Spleen (tissue), 11 donors: ENCODE measurements at regions not wholly inside any gene's neighbourhood (a gene's known extent, or its start where the extent isn't known, plus 50 kb on each side); places are given as distances from the start of the nearest gene placed in this dataset.

Experiments used
- DNase-seq: peaks from one replicate; pipeline ENCODE4 v3.0.0-alpha.2; 2020
- H3K27ac ChIP-seq, 8 donors: fragments of 200-600 bp; sonication (generic) in 7 of 8; 1 replicate in 4 of 8; 2 replicates in 4 of 8; pipeline versions ENCODE4 v1.5.0 to v1.8.0; 2016 to 2021; ENCODE audit warnings: inconsistent platforms in 4 of 8, mild to moderate bottlenecking in 4 of 8, moderate library complexity in 1 of 8
- H3K27me3 ChIP-seq, 7 donors: fragments of 200-600 bp; sonication (generic) in 6 of 7; replicated peaks in 1 of 7; 1 replicate in 4 of 7; 2 replicates in 3 of 7; pipeline versions ENCODE4 v1.5.0 to v1.8.0; 2016 to 2021; ENCODE audit warnings: inconsistent platforms in 3 of 7, mild to moderate bottlenecking in 1 of 7
- H3K36me3 ChIP-seq, 6 donors: fragments of 200-600 bp; sonication (generic) in 5 of 6; 1 replicate in 4 of 6; 2 replicates in 2 of 6; pipeline versions ENCODE4 v1.5.0 to v1.8.0; 2016 to 2021; ENCODE audit warnings: inconsistent platforms in 2 of 6
- H3K4me1 ChIP-seq, 6 donors: fragments of 200-600 bp; sonication (generic) in 5 of 6; 1 replicate in 3 of 6; 2 replicates in 3 of 6; pipeline versions ENCODE4 v1.5.0 to v1.8.0; 2016 to 2021; ENCODE audit warnings: inconsistent platforms in 3 of 6
- H3K4me3 ChIP-seq, 8 donors: fragments of 200-600 bp; sonication (generic) in 7 of 8; 1 replicate in 4 of 8; 2 replicates in 4 of 8; pipeline versions ENCODE4 v1.5.0 to v1.8.0; 2016 to 2021; ENCODE audit warnings: inconsistent platforms in 4 of 8, mild to moderate bottlenecking in 4 of 8, moderate library complexity in 2 of 8
- H3K9me3 ChIP-seq, 8 donors: fragments of 200-600 bp; sonication (generic) in 7 of 8; 1 replicate in 4 of 8; 2 replicates in 4 of 8; pipeline versions ENCODE4 v1.5.0 to v1.8.0; 2016 to 2021; ENCODE audit warnings: inconsistent platforms in 4 of 8
- CTCF ChIP-seq, 11 experiments: fragments of 200-600 bp in 7 of 11; fragments of 450-650 bp in 4 of 11; sonication (generic) in 4 of 11; IDR thresholded peaks in 8 of 11; conservative IDR thresholded peaks in 3 of 11; 1 replicate in 7 of 11; 2 replicates in 4 of 11; pipeline versions ENCODE4 v1.4.0 to v1.8.0; 2016 to 2021; ENCODE audit warnings: antibody characterized with exemption in 11 of 11, inconsistent platforms in 4 of 11, mild to moderate bottlenecking in 1 of 11
- POLR2A ChIP-seq, 3 donors: fragments of 450-650 bp; IDR thresholded peaks; one replicate each; pipeline ENCODE4 v1.5.1; 2017; ENCODE audit warnings: antibody characterized with exemption in 3 of 3, mild to moderate bottlenecking in 1 of 3
- POLR2AphosphoS5 ChIP-seq, 3 donors: sonication (generic); formaldehyde crosslinking; IDR thresholded peaks; one replicate each; pipeline ENCODE4 v1.5.1; 2017; ENCODE audit warnings: antibody characterized with exemption in 3 of 3
- WGBS, 5 donors: extraction: QIAGEN DNeasy Blood & Tissue Kit in 3 of 5; methylation state at CpG; one replicate each; pipeline versions ENCODE4 v1.1.5 to v1.1.7; 2013 to 2018; 5-methylcytosine and 5-hydroxymethylcytosine counted together
- intact Hi-C: fragments of 100-400 bp; cut with DNase I; formaldehyde crosslinking; loops from one replicate; pipeline ENCODE4 v1.15.0; 2023; ENCODE audit warnings: low total_unique reads
- donor health status: healthy with polysubstance abuse.
- donor health status: DM: no; HTN: no; CAD: no; lungs with moderate emphysema.
- donor health status: DM: no; HTN: no; CAD: no.
- donor health status: Bipolar disorder and iron deficiency.
- donor health status: healthy.
- donor health status: DM: no; HTN: no; CAD: no.
- donor health status: DM: yes; HTN: yes; CAD: no.

- intact Hi-C loops: no loop called here
- Histone ChIP-seq H3K4me3 (no peak overlapping the region), H3K4me1 (no peaks in the 10 kb centered on the region), H3K27ac (no peak overlapping the region), H3K27me3 (no peaks in the 10 kb centered on the region), H3K36me3 (no peaks in the 10 kb centered on the region), H3K9me3 (no peaks in the 10 kb centered on the region)
- no peak for TF ChIP-seq CTCF (IDR thresholded peaks at IDR 0.05 in 8 of 11, conservative IDR thresholded peaks at IDR 0.05 in 3 of 11)
- TF ChIP-seq POLR2A (IDR thresholded peaks at IDR 0.05): no peak
- no peak for TF ChIP-seq POLR2AphosphoS5 (IDR thresholded peaks at IDR 0.05)
- no peak for DNase-seq
- WGBS, 5 donors: 81 to 93% (median 89%) methylated on average over 7 of the region's 7 CpGs
Observed at GRCh38 chr15:37253877-37254276, 153.5 kb upstream of the MEIS2 start.

- Histone ChIP-seq H3K9me3 (no peaks in the 10 kb centered on the region), H3K36me3 (no peaks in the 10 kb centered on the region), H3K4me3 (no peak overlapping the region), H3K27me3 (no peaks in the 10 kb centered on the region), H3K4me1 (no peaks in the 10 kb centered on the region), H3K27ac (no peak overlapping the region)
- no peak for TF ChIP-seq POLR2A (IDR thresholded peaks at IDR 0.05)
- no peak for TF ChIP-seq CTCF (IDR thresholded peaks at IDR 0.05 in 8 of 11, conservative IDR thresholded peaks at IDR 0.05 in 3 of 11)
- no peak for DNase-seq
- intact Hi-C loops: no loop called here
Observed at GRCh38 chr15:37260255-37260654, 159.9 kb upstream of the MEIS2 start.

GRCh38 chr15:37261685-37262084 lies 161.3 kb upstream of the MEIS2 start:
- Histone ChIP-seq H3K4me1 (no peaks in the 10 kb centered on the region), H3K36me3 (no peaks in the 10 kb centered on the region), H3K9me3 (no peaks in the 10 kb centered on the region), H3K4me3 (no peak overlapping the region), H3K27ac (no peak overlapping the region), H3K27me3 (no peaks in the 10 kb centered on the region)
- 82 to 90% (median 85%) methylated on average over 4 of the region's 4 CpGs for WGBS, 5 donors
- DNase-seq: no peak
- intact Hi-C loops: no loop called here
- no peak for TF ChIP-seq POLR2AphosphoS5 (IDR thresholded peaks at IDR 0.05)
- no peak for TF ChIP-seq POLR2A (IDR thresholded peaks at IDR 0.05)
- TF ChIP-seq CTCF (IDR thresholded peaks at IDR 0.05 in 8 of 11, conservative IDR thresholded peaks at IDR 0.05 in 3 of 11): no peak

- Histone ChIP-seq H3K4me1 (no peaks in the 10 kb centered on the region), H3K9me3 (no peaks in the 10 kb centered on the region), H3K36me3 (no peaks in the 10 kb centered on the region), H3K27ac (no peak overlapping the region), H3K27me3 (no peaks in the 10 kb centered on the region), H3K4me3 (no peak overlapping the region)
- WGBS, 5 donors: 52 to 79% (median 73%) methylated on average over 3 of the region's 3 CpGs
- no peak for TF ChIP-seq POLR2A (IDR thresholded peaks at IDR 0.05)
- TF ChIP-seq CTCF (IDR thresholded peaks at IDR 0.05 in 8 of 11, conservative IDR thresholded peaks at IDR 0.05 in 3 of 11): no peak
- TF ChIP-seq POLR2AphosphoS5 (IDR thresholded peaks at IDR 0.05): no peak
- intact Hi-C loops: no loop called here
- DNase-seq: no peak
Observed at GRCh38 chr15:37262922-37263608, 162.7 kb upstream of the MEIS2 start.
